Urothelium cell line (cell line): ENCODE measurements at regions not wholly inside any gene's neighbourhood (a gene's known extent, or its start where the extent isn't known, plus 50 kb on each side); places are given as distances from the start of the nearest gene placed in this dataset.
"Not testable (repeated sequence)": the region's sequence is repeated elsewhere in the genome, so short reads cannot be mapped to it uniquely, and the experiment has no call there.

Source experiments
- DNase-seq: peaks from one replicate; pipeline ENCODE4 v3.0.0; 2011; ENCODE audit warnings: low spot score, mixed read lengths
- FAIRE-seq: peaks from 2 replicates; lab custom pipeline; 2011; peaks lifted over from hg19 to GRCh38; lab: Jason Lieb, UNC

DNA sequence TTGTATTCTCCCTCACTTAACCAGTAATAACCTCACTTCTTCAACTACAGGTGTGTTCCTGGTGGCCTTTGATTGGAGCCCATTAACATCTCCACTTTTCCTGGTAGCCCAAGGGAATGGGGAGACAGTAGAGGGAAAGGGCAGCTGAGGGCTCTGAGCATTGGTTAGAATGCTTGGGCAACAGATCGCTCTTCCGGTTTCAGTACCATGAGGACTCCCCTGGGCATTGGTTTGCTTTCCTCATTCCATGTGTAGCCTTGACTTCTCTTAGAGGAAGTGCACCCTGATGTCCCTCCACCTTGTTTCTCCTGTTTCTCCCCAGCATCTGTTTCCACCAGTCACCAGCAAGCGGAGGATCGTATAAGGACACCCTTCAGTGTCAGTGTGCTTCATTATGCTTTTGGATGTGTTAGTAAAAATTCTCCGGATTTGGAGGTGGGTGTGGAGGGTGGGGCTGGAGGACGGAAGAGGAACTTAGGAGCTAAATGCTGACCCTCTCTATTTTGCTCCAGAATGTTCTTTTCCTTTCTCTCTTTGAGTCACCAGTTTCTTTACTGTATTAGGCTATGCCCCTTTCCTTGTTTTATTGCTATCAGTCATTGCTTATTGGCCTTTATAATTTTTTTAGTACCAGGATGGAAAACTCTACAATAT lies 50.6 kb upstream of the ZNG1B start:
- not testable (repeated sequence) for FAIRE-seq, DNase-seq

DNA sequence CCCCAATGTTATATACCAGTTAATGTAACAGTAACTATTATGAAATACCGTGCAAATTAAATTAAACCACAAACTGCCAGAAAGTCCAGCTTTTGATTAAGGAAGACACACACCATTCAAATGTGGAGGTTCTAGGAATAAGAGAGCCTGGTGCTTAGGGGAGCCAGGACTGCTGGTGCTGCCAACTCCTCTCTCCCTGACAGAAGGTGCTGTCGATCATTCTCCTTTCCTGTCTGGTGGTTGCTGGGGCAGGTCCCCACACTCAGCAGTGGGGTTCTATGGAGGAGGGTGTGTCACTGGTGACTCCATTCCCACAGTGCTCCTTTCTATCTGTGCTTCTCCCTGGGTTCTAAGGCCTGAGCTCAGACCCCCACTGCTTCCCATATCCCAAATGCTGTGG lies 57.9 kb upstream of the ZNG1B start:
- not testable (repeated sequence) for DNase-seq, FAIRE-seq

DNA sequence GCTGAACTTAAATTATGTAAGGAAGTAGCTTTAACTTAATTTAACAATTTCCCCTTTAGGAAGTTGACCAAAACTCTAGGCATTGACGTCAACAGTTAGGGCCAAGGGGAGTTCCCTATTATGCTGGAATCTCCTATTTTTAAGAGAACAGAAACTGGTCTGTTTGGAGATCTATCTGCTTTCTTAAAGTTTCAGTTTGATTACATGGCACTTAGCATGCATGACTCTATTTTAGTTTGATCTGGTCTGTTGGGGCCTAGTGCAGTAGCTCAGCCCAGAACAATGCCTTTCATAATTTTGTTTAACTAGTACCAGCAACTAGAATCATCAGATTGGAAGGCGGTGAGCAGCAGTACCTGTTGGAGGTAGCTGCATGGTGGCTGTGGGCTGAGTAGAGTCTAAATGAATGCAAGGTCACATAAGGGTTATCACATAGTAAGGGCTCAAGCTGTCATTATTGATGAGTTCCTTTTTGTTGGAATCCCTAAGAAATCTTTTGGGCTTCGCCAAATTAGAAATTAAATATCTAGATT lies 60.5 kb upstream of the ZNG1B start:
- no peak for FAIRE-seq
- no peak for DNase-seq

DNA sequence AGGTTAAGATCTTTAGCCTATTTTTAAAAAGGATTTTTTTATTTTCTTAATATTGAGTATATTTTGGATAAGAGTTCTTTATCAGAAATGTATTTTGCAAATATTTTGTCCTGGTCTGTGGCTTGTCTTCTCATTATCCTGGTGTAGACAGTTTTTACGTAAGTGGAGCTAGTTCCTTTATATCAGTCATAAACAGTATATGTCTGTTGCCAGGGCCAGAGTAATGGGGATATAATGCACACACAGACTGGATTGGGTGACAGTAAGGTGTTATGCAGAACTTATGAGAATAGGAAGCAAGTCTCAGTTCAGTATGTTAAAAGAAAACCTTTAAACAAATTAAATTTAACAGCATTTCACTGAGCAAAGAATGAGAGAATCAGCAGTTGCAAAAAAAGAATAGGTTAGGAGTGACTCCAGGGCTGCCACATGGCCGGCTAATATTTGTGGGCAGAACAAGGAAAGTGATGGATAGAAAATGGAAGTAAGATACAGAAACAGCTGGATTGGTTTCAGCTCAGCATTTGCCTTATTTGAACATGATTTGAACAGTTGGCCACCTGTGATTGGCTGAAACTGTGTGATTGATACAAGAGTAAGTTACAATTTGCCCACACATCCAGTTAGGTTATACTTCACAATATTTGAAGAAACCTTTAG lies 61.1 kb upstream of the ZNG1B start:
- FAIRE-seq (no peak), DNase-seq (no peak)

DNA sequence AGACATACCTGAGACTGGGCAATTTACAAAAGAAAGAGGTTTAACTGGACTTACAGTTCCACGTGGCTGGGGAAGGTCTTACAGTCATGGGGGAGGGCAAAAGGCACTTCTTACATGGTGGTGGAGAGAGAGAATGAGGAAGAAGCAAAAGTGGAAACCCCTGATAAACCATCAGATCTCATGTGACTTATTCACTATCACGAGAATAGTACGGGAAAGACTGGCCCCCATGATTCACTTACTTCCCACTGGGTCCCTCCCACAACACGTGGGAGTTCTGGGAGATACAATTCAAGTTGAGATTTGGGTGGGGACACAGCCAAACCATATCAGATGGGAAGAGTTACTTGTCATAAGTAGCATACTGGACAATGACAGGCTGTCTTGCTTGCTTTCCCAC lies 62.6 kb upstream of the ZNG1B start:
- not testable (repeated sequence) for FAIRE-seq, DNase-seq

DNA sequence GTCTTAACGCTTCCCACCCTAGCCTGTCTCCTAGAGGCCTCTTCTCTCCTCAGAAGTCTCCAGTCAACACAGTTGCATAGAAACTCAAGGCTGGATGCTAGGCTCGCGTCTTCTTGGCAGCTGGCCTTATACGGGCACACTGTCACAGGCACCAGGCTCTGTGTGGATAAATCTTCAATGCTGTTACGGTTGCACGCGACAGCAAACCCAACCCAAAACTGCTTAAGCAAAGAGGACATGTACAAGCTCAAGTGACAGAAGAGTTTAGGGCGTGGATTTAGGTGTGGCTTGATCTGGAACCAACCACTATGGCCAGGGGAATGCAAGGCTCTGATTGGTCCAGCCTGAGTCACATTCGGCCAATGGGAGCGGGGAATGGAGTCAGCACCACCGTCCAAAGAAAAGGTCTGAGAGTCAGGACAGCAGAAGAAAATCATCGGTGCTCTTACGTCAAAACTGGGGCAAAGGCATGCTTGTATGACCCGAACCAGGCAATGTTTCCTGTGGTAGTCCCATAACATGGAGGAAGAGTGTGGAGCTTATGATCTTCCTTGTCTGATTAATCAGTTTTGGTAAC lies 65.1 kb upstream of the ZNG1B start:
- not testable (repeated sequence) for FAIRE-seq, DNase-seq

DNA sequence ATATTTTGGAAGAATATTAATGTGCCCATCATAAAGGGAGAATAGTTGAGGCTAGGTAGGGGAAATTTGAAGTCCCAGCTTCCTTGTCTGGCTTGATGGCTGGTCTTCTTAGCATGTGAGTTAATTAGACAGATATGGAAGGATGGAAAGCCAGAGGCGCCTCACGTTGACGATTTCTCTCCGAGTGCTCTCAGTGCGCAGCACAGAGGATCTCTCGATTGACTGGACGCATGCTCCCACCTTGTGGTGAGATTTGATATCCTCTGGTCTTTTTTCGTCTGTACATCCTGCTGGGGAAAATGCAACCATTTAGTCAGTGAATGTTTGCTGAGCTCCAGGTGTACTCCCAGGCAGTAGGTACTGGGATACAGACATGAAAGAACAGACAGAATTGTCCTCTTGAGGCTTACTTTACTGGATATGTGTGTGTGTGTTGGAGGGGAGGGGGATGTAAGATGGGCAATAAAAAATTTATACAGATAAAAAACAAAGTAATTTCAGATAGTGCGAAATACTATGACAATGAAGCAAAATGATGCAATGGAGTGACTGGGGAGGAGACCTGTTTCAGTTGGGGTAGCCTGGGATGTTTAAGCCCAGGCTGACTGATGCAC lies 66.9 kb upstream of the ZNG1B start:
- peak; percentile 78 for DNase-seq
- peak; percentile 48 for FAIRE-seq

DNA sequence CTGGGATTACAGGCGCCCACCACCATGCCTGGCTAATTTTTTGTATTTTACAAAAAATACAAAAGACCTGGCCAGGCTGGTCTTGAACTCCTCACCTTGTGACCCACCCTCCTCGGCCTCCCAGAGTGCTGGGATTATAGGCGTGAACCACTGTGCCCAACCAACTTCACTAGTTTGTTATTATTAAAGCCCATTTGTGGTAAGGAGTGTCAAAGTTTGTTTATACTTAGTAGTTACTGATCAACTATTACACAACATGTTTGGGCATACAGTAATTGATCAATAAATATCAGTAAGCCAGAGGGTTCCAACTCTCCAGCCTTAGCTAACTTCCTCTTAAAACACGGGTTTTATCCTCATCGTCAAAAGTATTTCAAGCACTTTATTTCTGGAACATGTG lies 67.5 kb upstream of the ZNG1B start:
- FAIRE-seq (no peak), DNase-seq (no peak)

DNA sequence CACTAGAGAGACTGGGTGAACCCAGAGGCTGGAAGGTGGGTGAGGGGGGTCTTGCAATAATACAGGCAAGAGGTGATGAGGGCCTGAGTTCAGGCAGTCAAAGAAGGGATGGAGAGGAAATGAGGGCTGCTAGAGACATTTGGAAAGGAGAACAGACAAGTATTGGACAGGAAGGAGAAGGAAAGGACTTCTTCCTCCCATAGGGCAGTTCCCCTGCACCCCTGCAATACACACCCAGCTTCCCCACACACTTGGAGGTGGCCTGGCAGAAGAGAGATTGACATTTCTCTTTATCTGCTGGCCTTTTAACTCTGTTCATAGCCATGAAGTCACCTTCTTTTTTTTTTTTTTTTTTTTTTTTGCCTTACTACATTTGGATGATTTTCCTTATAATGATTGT lies 68.9 kb upstream of the ZNG1B start:
- not testable (repeated sequence) for DNase-seq, FAIRE-seq

DNA sequence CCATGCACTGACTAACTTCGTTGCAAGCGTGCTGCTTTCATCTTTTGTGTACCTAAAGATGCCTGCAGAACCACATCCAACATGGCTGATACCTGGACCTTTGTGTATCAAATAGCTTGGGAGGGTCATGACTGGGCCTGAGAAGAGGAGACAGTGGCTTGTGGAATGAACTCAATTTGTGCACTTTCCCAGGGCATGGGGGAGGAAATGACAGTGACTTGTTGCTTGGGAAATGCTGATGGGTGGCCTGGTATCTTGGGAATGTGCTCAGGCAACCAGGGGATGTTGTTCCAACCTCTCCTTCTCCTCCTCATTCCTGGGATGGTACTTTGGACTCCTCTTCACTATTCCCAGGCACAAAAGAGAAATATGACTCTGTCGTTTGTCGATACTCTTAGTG lies 70.7 kb upstream of the ZNG1B start:
- FAIRE-seq, result peak; percentile 85
- not testable (repeated sequence) for DNase-seq

DNA sequence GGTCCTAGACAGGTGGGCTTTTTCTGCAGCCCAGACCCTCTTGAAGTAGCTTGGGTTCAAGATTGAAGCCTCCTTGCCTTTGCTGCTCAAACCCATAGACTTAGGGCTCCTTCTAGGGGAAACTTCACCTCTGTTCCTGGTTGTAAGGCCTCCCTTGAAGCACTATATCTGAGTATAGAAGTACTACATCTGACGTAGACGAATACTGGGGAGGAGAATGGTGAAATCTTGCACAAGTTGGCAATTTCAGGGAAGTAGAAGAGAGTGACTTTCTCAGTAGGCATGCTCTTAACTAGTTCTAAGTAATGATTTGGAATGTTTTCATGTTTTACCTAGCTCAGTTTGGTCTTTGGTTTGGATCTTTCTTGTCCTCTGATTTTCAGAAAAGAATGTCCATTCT lies 71.7 kb upstream of the ZNG1B start:
- FAIRE-seq, DNase-seq: not testable (repeated sequence)

DNA sequence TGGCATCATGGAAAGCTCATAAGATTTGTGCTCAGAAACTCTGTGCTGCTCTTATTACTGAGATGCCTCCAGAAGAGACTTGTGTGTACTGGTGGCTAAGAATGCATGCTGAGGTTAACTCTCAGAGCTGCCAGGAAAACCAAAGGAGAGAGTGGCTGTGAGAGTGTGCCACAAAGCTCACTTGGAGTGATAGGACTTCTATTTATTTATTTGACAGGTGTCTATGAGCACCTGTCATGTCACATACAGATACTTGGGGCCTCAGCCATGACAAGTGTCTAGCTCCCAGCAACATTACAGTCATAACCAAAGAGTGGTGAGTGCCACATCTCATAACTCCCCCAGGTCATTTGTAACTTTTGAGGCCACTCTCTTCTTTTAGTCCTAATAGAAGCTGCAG lies 72.2 kb upstream of the ZNG1B start:
- FAIRE-seq, DNase-seq: not testable (repeated sequence)

DNA sequence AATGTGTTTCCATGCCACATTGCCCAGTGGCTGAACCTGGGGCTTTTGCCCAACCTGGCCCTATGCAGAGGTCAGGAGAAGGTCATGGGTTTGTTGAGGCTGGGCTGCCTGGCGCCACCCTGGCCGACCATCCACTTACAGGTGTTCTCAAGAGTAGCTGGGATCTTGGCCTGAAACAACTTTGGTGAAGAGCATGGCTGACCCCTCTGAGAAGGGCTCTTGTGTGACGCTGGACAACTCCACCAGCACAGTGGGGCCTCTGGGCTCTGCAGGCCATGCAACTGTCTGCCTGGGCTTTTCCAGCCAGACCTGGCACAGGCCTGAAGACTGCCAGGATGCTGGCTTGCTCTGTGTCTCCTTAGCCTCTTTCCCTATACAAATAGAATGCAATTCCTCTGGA lies 76.4 kb upstream of the ZNG1B start:
- FAIRE-seq (no peak), DNase-seq (no peak)

DNA sequence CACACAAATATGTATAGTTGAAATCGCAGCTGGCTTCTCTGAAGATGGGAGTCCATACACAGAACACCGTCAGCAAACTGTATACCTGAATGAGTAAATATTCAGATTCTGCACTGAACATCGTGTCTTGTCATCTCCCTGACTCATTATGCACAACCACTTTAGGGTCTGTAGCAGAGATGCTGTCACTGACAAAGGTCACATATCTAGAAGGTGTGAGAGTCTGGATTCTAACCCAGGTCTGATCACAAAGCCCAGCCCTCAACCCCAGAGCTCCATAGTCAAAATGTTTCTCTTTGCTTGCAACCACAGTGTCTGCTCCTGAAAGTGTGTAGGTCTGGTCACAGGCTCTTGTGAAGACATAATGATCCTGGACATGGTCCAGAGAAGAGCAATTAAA lies 78.3 kb upstream of the PAX8 start:
- FAIRE-seq, result no peak
- no peak for DNase-seq

DNA sequence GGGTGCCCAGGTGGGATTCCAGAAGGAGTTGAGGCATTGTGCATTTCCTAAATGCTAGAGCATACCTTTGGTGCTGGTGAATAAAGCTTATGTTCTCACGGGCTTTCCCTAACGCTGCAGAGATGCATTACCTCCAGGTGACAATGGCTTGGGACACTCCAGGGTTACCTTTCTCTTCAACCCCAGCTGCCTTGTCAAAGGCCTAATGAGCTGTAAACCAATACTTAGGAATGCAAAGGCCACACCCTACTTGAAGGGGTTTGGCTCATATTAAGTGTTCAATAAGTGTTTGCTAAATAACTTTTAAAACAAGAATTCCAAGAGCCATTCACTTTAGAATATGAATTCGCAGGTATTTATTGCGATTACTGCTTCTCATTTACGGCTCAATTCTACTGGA lies 77.6 kb upstream of the PAX8 start:
- FAIRE-seq, DNase-seq: not testable (repeated sequence)

DNA sequence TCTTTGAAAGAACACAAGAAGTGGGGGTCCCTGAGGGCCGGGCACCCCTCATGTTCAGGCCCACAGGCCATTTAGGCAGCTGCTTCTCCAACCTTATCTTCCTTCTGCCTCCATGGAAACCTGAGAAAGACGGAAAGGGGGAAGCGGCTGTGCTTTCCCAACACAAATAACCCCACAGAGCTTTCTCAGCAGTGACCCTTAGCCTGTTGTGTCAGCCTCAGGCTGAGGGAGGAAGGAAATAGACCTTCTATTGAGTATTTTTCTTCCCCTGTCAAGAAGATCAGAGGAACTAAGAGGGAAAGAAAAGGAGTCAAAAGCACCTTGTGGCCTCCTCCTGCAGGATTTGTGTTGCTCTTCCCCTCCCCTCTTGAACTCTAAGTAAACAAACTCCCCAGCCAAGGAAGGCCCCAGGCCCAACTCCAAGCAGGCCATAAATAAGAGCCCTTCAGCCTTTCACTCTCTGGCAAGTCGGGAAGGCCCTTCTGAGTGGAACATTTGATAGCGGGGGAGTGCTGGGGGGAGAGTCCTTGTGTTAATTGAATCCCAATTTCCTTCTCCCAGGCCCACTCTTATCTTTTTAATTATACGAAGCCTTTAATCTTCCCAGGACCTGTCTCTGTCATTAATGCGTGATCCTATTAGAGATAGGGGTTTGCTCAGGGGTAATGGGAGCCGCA lies 76.8 kb upstream of the PAX8 start:
- DNase-seq, FAIRE-seq: not testable (repeated sequence)

DNA sequence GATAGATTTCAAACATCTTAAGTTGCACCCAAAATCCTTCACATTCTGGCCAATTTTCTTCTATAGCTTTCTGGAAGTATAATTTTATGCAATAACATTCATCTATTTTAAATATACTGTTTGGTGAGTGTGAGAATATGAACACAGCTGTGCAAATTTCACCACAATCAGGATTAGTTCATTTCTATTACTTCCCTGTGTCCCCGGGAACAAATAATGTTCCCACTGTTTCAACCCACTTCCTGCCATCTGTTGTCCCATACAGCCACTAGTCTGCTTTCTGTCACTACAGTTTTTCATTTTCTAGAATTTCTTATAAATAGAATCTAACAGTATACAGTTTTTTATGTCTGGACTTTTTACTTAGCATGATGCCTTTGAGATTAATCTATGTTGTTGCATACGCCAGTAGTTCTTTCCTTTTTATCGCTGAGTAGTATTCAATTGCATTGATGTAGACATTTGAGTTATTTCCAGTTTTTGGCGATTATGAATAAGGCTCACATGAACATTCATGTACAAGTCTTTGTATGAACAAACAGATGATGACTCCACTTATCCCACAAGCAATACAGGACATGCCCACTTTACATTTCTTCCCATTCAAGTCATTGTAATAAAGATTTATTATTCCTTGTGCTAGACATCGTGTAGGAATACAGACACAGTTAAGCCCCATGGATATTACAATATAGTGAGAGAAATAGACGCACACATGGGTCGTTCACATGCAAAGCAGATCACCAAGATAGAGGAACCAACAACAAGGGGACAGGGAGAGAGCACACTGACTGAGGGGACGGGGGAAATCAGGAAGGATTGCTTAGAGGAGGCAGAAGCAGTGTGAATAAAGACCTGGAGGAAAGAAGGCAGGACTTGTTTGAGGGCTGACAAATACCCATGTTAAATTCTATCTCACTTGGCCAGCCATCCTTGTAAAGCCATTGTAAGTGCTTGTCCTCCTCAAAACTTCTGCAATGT lies 72.9 kb upstream of the PAX8 start:
- no peak for DNase-seq
- peak; percentile 42 for FAIRE-seq

DNA sequence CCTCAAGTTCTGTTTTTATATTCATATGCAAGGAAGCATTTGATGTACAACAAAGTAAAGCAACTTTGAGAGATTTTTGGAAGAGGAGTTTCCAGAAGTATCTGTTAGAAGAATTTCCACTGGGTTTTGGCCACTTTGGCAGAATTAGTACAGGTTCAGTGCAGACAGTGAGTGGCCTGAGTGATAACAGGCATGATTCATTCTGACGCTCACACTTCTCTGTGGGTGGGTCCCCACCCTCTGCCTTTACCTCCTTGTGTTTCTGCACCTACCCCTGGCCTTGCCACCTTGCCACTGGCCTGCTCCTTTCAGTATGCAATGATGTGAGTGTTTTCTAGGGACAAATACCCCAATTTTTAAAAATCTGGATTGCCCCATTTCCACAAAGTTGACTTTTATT lies 65.1 kb upstream of the PAX8 start:
- FAIRE-seq, DNase-seq: not testable (repeated sequence)

DNA sequence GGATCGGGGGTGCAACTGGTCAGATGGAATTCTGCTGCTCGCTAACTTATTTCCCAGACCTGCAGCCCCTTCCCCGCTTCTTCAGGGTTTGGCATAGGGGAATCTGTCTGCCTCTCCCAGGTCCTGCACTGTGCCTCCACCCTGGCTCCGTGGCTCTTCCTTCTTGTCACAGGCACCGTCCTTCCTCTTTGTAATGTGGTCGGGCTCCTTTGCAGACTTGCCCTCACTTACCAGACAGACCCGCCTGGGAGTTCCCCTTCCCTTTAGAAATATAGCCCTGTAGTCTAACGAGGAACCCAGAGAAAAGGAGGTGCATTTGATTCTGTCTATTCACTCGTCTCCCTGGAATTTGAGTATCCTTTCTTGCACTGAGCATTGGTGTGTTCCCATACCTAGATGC lies 63.9 kb upstream of the PAX8 start:
- FAIRE-seq (no peak), DNase-seq (no peak)

DNA sequence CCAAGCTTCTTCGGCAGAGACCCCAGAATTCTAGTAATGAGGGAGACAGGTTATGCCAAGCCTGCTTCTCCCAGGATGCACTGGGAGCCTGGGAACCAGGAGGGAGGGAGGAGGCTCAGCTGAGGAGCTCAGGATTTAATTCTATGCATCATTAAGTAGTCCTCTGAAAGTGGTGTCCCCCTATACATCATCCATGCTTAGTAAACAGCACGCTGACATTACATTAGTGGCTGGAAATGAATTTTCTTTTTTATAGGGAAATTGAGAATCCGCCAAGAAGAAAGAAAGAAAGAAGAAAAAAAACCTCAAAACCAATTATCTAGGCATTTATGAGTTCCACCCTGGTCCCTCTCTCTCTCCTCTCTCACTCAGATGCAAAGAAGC lies 63.1 kb upstream of the PAX8 start:
- FAIRE-seq, DNase-seq: not testable (repeated sequence)
